Caco-2 (cell line): ENCODE measurements at regions not wholly inside any gene's neighbourhood (a gene's known extent, or its start where the extent isn't known, plus 50 kb on each side); places are given as distances from the start of the nearest gene placed in this dataset.
A peak's percentile ranks its signal among the peaks of the same experiment; 100 is the strongest.

Experiments
- BruUV-seq: library from RNA; stranded (reverse); fragments of 400-500 nt; replicated peaks from 2 replicates; lab custom pipeline; 2021; lab: Mats Ljungman, UMichigan
- CTCF ChIA-PET: fragments of 300-600 bp; sonication (Branson Sonifier 250); formaldehyde crosslinking; loops from one replicate; lab custom pipeline; 2022; ENCODE audit warnings: antibody characterized with exemption; lab: Charles Lee
- POLR2A ChIA-PET: fragments of 300-600 bp; sonication (Branson Sonifier 250); formaldehyde crosslinking; loops from one replicate; lab custom pipeline; 2022; ENCODE audit warnings: antibody characterized with exemption; lab: Charles Lee
- DNase-seq, 2 experiments: peaks; one replicate each; pipeline versions ENCODE4 v3.0.0 to v3.0.0-alpha.2; 2020 to 2022
- H3K27me3 ChIP-seq: replicated peaks from 2 replicates; pipeline ENCODE4 v1.6.0; 2011; ENCODE audit warnings: low read length; ENCODE audit not compliant: control insufficient read depth, insufficient read depth
- H3K36me3 ChIP-seq: 2 replicates; pipeline ENCODE4 v1.5.1; 2011; ENCODE audit warnings: low read length; ENCODE audit not compliant: control insufficient read depth, insufficient read depth
- H3K4me1 ChIP-seq: fragments of 250-450 bp; sonication (Bioruptor Pico); 2 replicates; pipeline ENCODE4 v1.5.1; 2020; ENCODE audit warnings: mild to moderate bottlenecking
- H3K4me3 ChIP-seq: 2 replicates; pipeline ENCODE4 v1.5.1; 2011; ENCODE audit warnings: low read depth, mild to moderate bottlenecking, control low read depth, low read length
- H3K9me3 ChIP-seq: fragments of 250-450 bp; sonication (Bioruptor Pico); 2 replicates; pipeline ENCODE4 v1.5.1; 2020; ENCODE audit warnings: mild to moderate bottlenecking, moderate library complexity
- H3K27ac Mint-ChIP-seq: one replicate; pipeline ENCODE4 v1.8.0; 2022; ENCODE audit warnings: mixed read lengths; ENCODE audit not compliant: unreplicated experiment
- H3K27me3 Mint-ChIP-seq: one replicate; pipeline ENCODE4 v1.8.0; 2022; ENCODE audit warnings: mixed read lengths; ENCODE audit not compliant: insufficient read depth, unreplicated experiment
- H3K36me3 Mint-ChIP-seq: one replicate; pipeline ENCODE4 v1.8.0; 2022; ENCODE audit warnings: mild to moderate bottlenecking, mixed read lengths; ENCODE audit not compliant: insufficient read depth, unreplicated experiment
- H3K4me1 Mint-ChIP-seq: one replicate; pipeline ENCODE4 v1.8.0; 2022; ENCODE audit warnings: low read depth, mixed read lengths; ENCODE audit not compliant: unreplicated experiment
- H3K4me3 Mint-ChIP-seq: one replicate; pipeline ENCODE4 v1.8.0; 2022; ENCODE audit warnings: mild to moderate bottlenecking, moderate library complexity, mixed read lengths; ENCODE audit not compliant: unreplicated experiment
- H3K9me3 Mint-ChIP-seq: one replicate; pipeline ENCODE4 v1.8.0; 2022; ENCODE audit warnings: mixed read lengths; ENCODE audit not compliant: unreplicated experiment
- CTCF ChIP-seq, 2 experiments: fragments of 200-600 bp in 1 of 2; IDR thresholded peaks; 1 replicate in 1 of 2; 2 replicates in 1 of 2; pipeline versions ENCODE4 v1.5.1 to v1.8.0; 2011 to 2022; ENCODE audit warnings: antibody characterized with exemption in 1 of 2, control low read depth in 1 of 2, inconsistent platforms in 1 of 2, low read depth in 1 of 2, low read length in 1 of 2, mild to moderate bottlenecking in 1 of 2, moderate library complexity in 1 of 2; ENCODE audit not compliant: insufficient read depth in 1 of 2, severe bottlenecking in 1 of 2, unreplicated experiment in 1 of 2
- intact Hi-C: fragments of 100-400 bp; cut with micrococcal nuclease; formaldehyde crosslinking; loops from one replicate; pipeline ENCODE4 v1.10.0; 2022; ENCODE audit not compliant: unreplicated experiment

- CTCF ChIA-PET = interaction anchor here (0.6 to 2.2 kb wide), 6 partner anchors 15 to 81 kb away, joined by 3 to 6 read pairs (median 3); no protein-coding TSS in a partner anchor
- H3K27ac Mint-ChIP-seq = no peak overlapping the region
- BruUV-seq = no TSS peak
- Histone ChIP-seq H3K4me3 (no peak overlapping the region), H3K36me3 (no peaks in the 10 kb centered on the region), H3K27me3 (no peaks in the 10 kb centered on the region; the same call in 1 of the 2 replicates), H3K9me3 (no peaks in the 10 kb centered on the region), H3K4me1 (no peaks in the 10 kb centered on the region)
- intact Hi-C loops = no loop called here
- no peaks in the 10 kb centered on the region for H3K36me3 Mint-ChIP-seq
- peak in 1 of 2 experiments; percentile 35 for DNase-seq
- H3K4me1 Mint-ChIP-seq = no peaks in the 10 kb centered on the region
- H3K27me3 Mint-ChIP-seq = peaks cover 23% of the 10 kb centered on the region
- no peaks in the 10 kb centered on the region for H3K9me3 Mint-ChIP-seq
- POLR2A ChIA-PET = no interaction called here
- H3K4me3 Mint-ChIP-seq = no peak overlapping the region
- peak in 1 of 2 experiments; percentile 48 for TF ChIP-seq CTCF (IDR thresholded peaks at IDR 0.05; ENCODE audit: insufficient read depth in 1 of 2, low read depth in 1 of 2, low read length in 1 of 2, severe bottlenecking in 1 of 2, unreplicated experiment in 1 of 2)
Measured at GRCh38 chr7:142338633-142339501, 81.0 kb upstream of the PRSS58 start.

GRCh38 chr7:142337054-142338001, 79.5 kb upstream of the PRSS58 start:
- CTCF ChIA-PET = interaction anchor here (2.2 kb wide), 1 partner anchor 14 kb away, joined by 6 read pairs; no protein-coding TSS in a partner anchor

More at GRCh38 chr7:142337054-142338001, 79.5 kb upstream of the PRSS58 start:
- Mint-ChIP-seq H3K9me3 (no peaks in the 10 kb centered on the region), H3K36me3 (no peaks in the 10 kb centered on the region), H3K4me3 (no peak overlapping the region), H3K27ac (no peak overlapping the region), H3K4me1 (no peaks in the 10 kb centered on the region), H3K27me3 (peaks cover 19% of the 10 kb centered on the region)
- no peaks in the 10 kb centered on the region for H3K36me3 ChIP-seq
- POLR2A ChIA-PET = no interaction called here
- TF ChIP-seq CTCF (IDR thresholded peaks at IDR 0.05; ENCODE audit: insufficient read depth in 1 of 2, low read depth in 1 of 2, low read length in 1 of 2, severe bottlenecking in 1 of 2, unreplicated experiment in 1 of 2) = no peak
- no peaks in the 10 kb centered on the region; the same call in 1 of the 2 replicates for H3K27me3 ChIP-seq
- no peak overlapping the region for H3K4me3 ChIP-seq
- H3K9me3 ChIP-seq = no peaks in the 10 kb centered on the region
- no peak for DNase-seq
- no TSS peak for BruUV-seq
- intact Hi-C loops = no loop called here
- H3K4me1 ChIP-seq = no peaks in the 10 kb centered on the region
